GM20000 (cell line): ENCODE measurements at regions not wholly inside any gene's neighbourhood (a gene's known extent, or its start where the extent isn't known, plus 50 kb on each side); places are given as distances from the start of the nearest gene placed in this dataset.

Experiments
- DNase-seq: peaks from one replicate; pipeline ENCODE4 v3.0.0; 2012; ENCODE audit warnings: low spot score
- TF ChIP-seq, protein P1 (sequence below): IDR thresholded peaks from 2 replicates; pipeline ENCODE4 v1.5.1; 2012; ENCODE audit warnings: mild to moderate bottlenecking, control low read depth; ENCODE audit errors: extremely low read depth, missing control alignments

DNA sequence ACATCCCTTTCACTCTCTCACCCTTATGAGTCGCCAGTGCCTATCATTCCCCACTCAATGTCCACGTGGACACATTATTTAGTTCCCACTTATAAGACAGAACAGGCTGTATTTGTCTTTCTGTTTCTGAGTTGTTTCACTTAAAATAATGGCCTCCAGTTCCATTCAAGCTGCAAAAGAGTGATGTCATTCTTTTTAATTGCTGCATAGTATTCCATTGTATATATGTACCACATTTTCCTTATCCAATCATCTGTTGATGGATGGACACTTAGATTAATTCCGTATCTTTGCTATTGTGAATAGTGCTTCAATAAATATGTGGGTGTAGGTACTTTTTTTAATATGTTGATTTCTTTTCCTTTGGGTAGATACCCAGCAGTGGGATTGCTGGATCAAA lies 79.1 kb downstream of the ZNF365 start:
- TF ChIP-seq, protein P1, sequence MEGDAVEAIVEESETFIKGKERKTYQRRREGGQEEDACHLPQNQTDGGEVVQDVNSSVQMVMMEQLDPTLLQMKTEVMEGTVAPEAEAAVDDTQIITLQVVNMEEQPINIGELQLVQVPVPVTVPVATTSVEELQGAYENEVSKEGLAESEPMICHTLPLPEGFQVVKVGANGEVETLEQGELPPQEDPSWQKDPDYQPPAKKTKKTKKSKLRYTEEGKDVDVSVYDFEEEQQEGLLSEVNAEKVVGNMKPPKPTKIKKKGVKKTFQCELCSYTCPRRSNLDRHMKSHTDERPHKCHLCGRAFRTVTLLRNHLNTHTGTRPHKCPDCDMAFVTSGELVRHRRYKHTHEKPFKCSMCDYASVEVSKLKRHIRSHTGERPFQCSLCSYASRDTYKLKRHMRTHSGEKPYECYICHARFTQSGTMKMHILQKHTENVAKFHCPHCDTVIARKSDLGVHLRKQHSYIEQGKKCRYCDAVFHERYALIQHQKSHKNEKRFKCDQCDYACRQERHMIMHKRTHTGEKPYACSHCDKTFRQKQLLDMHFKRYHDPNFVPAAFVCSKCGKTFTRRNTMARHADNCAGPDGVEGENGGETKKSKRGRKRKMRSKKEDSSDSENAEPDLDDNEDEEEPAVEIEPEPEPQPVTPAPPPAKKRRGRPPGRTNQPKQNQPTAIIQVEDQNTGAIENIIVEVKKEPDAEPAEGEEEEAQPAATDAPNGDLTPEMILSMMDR, result no peak

DNA sequence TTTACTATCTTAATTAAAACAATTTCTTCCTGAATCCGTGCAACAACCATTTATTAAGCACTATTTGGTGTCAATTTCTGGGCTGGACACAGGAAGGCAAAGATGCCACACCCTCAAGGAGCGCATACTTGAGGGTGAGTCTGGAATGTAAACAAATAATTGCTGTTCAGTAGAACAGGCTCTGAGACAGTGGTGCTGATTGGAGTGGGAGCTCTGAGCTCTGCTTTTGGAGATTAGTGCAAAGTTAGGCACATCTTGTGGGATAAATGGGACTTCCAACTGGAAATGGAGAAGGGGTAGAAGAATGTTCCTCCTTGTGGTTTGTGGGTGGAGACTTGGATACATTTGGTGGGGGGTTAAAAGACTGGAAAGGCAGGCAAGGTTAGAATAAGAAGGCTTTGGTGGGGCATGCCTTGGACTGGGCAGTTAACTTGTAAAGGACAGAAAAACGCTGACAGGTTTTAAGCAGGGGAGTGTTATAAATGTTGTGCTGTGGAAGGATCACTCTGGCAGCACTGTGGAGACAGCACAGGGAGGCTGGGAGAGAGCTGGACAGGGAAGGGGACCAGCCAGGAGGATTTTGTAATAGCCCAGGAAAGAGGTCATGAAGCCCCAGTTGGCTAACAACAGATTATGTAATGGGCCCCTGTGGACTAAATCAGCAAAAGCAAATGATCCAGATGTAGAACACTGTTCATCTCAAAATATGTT lies 80.7 kb downstream of the ZNF365 start:
- no peak for DNase-seq

More for the DNA sequence above, 79.1 kb downstream of the ZNF365 start:
- no peak for DNase-seq

DNA sequence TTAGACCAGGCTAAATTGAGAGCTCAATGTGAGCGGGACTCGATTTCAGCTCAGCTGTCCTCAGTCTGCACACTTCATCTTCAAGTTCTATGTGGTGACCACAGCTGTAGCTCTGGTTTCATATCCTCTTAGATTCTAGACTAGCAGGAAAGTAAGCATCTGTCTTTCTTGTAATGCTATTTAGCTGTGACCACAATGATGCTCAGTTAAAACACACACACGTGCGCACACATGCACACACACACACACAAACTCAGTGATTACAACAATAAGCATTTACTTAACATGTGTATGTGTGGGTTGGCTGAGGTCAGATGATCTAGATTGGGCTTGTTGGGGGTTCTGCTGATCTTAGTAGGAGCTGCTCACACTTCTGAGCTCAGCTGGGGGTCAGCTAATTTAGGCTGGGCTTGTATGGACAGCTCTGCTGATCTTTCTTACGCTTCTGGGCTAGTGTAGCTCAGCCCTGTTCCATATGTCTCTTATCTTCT lies 82.5 kb downstream of the ZNF365 start:
- TF ChIP-seq, protein P1, result no peak
- peak; percentile 74 for DNase-seq

More for the DNA sequence above, 80.7 kb downstream of the ZNF365 start:
- TF ChIP-seq, protein P1, result no peak

DNA sequence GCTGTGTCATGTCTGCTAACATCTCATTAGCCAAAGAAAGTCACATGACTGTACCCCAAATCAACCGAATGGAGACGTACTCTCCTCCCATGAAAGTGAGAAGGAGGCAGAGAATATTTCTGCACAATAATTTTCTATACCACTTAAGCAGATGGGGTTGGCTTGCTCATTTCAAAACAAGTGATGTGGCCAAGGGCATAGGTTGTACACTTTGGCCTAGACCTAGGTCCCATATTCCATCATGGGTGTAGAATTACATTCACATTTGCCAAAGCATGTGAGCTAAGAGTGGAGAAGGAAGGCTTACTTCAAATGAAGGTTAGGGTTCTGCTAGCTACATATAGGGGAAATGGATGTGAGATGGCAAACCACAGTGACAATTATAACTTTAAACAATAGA lies 83.0 kb downstream of the ZNF365 start:
- TF ChIP-seq, protein P1, result no peak
- DNase-seq, result no peak

DNA sequence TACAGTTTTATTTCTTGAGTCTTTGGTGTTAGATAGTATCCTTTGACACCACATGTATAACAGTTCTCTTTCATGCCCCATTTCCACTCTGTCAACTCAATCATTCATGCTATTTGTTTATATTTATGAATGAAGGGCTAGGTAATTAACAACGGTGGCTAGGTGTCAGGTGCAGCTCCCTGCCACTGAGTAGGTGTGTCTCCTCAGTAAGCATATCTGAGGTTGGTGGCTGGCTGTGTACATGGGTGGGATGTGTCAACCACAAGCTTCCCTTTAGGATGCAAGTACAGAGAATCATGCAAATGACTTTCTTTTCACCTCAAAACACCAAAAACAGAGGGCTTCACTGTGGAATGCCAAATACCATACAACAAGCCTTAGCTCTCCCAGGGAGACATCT lies 83.4 kb downstream of the ZNF365 start:
- no peak for DNase-seq
- TF ChIP-seq, protein P1, result no peak

DNA sequence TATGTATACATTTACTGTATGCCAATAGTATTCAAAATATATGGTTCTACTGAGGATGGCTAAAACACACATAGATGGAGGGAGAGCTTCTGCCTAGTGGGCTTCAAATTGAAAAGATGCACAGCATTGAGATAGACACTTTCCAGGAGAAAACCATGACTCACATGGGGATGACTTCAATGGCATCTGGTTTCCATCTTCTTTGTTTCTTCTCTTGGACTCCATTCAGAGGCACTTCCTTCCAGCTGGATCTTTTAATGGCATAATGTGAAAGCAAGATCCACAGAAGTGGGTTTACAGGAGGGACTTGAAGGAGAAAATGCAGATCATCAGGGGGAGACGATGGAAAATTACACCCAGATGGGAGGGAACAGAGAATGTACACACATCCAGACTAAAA lies 84.9 kb downstream of the ZNF365 start:
- no peak for DNase-seq
- TF ChIP-seq, protein P1, result no peak

DNA sequence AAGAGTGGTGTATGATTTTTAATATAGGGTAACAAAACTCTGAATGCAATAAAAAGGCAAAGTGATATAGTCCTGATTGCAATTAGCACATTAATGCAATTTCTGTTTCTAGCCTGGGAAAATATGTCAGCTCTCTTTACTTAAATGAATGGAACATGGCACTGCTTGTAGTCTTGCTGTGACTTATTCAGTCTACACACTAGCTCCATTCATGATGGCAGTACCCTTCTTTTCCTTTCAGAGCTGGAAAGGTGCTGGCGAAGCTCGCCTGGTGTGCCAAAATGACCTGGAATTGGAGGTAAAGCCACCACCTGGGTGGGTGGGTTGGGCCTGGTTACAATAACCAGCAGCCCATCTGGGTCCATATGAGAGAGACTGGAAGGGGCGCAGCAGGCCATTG lies 85.3 kb downstream of the ZNF365 start:
- TF ChIP-seq, protein P1, result no peak
- no peak for DNase-seq
